ENCODE measurements at regions not wholly inside any gene's neighbourhood (a gene's known extent, or its start where the extent isn't known, plus 50 kb on each side); places are given as distances from the start of the nearest gene placed in this dataset.
"Not testable (repeated sequence)": the region's sequence is repeated elsewhere in the genome, so short reads cannot be mapped to it uniquely, and the experiment has no call there.

- Histone ChIP-seq H3K36me3 (ENCODE audit: insufficient read depth) (no peaks in the 10 kb centered on the region), H2AFZ (ENCODE audit: low read depth) (no peak overlapping the region), H3K4me3 (IDR thresholded peaks at IDR 0.05; ENCODE audit: insufficient read depth, low read depth, low read length) (no peak overlapping the region), H4K20me1 (ENCODE audit: insufficient read depth) (no peaks in the 10 kb centered on the region), H3K4me1 (ENCODE audit: low read depth, poor library complexity, severe bottlenecking) (no peaks in the 10 kb centered on the region), H3K79me2 (ENCODE audit: insufficient read depth, low read depth) (no peaks in the 10 kb centered on the region), H3K4me2 (no peak overlapping the region), H3K27me3 (ENCODE audit: insufficient read depth, low read depth) (no peaks in the 10 kb centered on the region), H3K27ac (no peak overlapping the region), H3K9ac (no peak overlapping the region)
- TF ChIP-seq CTCF (conservative IDR thresholded peaks at IDR 0.05; ENCODE audit: low read depth, low read length), result no peak
Observed at GRCh38 chr10:109237050-109237449, 686.3 kb downstream of the XPNPEP1 start.

DNA sequence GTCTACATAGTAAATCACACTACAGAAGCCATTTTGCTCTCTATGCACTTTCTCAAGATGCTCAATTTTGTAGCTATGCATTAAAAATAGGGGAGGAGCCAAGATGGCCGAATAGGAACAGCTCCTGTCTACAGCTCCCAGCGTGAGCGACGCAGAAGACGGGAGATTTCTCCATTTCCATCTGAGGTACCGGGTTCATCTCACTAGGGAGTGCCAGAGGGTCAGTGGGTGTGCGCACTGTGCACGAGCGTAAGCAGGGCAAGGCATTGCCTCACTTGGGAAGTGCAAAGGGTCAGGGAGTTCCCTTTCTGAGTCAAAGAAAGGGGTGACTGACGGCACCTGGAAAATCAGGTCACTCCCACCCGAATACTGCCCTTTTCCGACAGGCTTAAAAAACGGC, 699.8 kb downstream of the XPNPEP1 start:
- Histone ChIP-seq H3K4me1 (ENCODE audit: low read depth, poor library complexity, severe bottlenecking) (peaks cover 44% of the 10 kb centered on the region), H3K4me2 (0 out of 2 replicates have a peak overlapping the region, but pooled peaks have one; percentile 17), H2AFZ (ENCODE audit: low read depth) (peak overlapping the region; percentile 31), H3K9ac (peak overlapping the region; percentile 32; the same call in 1 of the 2 replicates)
- not testable (repeated sequence) for H3K36me3 ChIP-seq (ENCODE audit: insufficient read depth); H3K79me2 ChIP-seq (ENCODE audit: insufficient read depth, low read depth); H3K27ac ChIP-seq; H4K20me1 ChIP-seq (ENCODE audit: insufficient read depth); H3K4me3 ChIP-seq (IDR thresholded peaks at IDR 0.05; ENCODE audit: insufficient read depth, low read depth, low read length); H3K27me3 ChIP-seq (ENCODE audit: insufficient read depth, low read depth)

- Histone ChIP-seq H3K36me3 (ENCODE audit: insufficient read depth) (no peaks in the 10 kb centered on the region), H3K27me3 (ENCODE audit: insufficient read depth, low read depth) (no peaks in the 10 kb centered on the region), H3K4me3 (IDR thresholded peaks at IDR 0.05; ENCODE audit: insufficient read depth, low read depth, low read length) (no peak overlapping the region), H4K20me1 (ENCODE audit: insufficient read depth) (no peaks in the 10 kb centered on the region), H3K4me2 (peak overlapping the region; percentile 76), H3K9ac (no peak overlapping the region), H3K4me1 (ENCODE audit: low read depth, poor library complexity, severe bottlenecking) (peaks cover 55% of the 10 kb centered on the region), H3K27ac (peak overlapping the region; percentile 9; the same call in 1 of the 2 replicates), H3K79me2 (ENCODE audit: insufficient read depth, low read depth) (no peaks in the 10 kb centered on the region), H2AFZ (ENCODE audit: low read depth) (no peak overlapping the region)
- TF ChIP-seq CTCF (conservative IDR thresholded peaks at IDR 0.05; ENCODE audit: low read depth, low read length), result no peak
Observed at GRCh38 chr10:109219935-109220605, 703.2 kb downstream of the XPNPEP1 start.

GRCh38 chr10:109218207-109218606, 705.1 kb downstream of the XPNPEP1 start:
- no peak overlapping the region for H3K9ac ChIP-seq
- no peaks in the 10 kb centered on the region for H3K79me2 ChIP-seq (ENCODE audit: insufficient read depth, low read depth)
- H3K27ac ChIP-seq, result no peak overlapping the region
- H3K36me3 ChIP-seq (ENCODE audit: insufficient read depth), result no peaks in the 10 kb centered on the region
- no peak overlapping the region for H3K4me3 ChIP-seq (IDR thresholded peaks at IDR 0.05; ENCODE audit: insufficient read depth, low read depth, low read length)
- peak overlapping the region; percentile 76 for H3K4me2 ChIP-seq
- H4K20me1 ChIP-seq (ENCODE audit: insufficient read depth), result no peaks in the 10 kb centered on the region
- peaks cover 52% of the 10 kb centered on the region for H3K4me1 ChIP-seq (ENCODE audit: low read depth, poor library complexity, severe bottlenecking)
- no peak for TF ChIP-seq CTCF (conservative IDR thresholded peaks at IDR 0.05; ENCODE audit: low read depth, low read length)
- no peaks in the 10 kb centered on the region for H3K27me3 ChIP-seq (ENCODE audit: insufficient read depth, low read depth)
- H2AFZ ChIP-seq (ENCODE audit: low read depth), result no peak overlapping the region

GRCh38 chr10:109215291-109216075, 707.8 kb downstream of the XPNPEP1 start:
- no peak overlapping the region for H3K4me2 ChIP-seq
- no peak for TF ChIP-seq CTCF (conservative IDR thresholded peaks at IDR 0.05; ENCODE audit: low read depth, low read length)
- no peaks in the 10 kb centered on the region for H3K27me3 ChIP-seq (ENCODE audit: insufficient read depth, low read depth)

GRCh38 chr10:109214891-109215290, 708.4 kb downstream of the XPNPEP1 start:
- H2AFZ ChIP-seq (ENCODE audit: low read depth); H3K4me3 ChIP-seq (IDR thresholded peaks at IDR 0.05; ENCODE audit: insufficient read depth, low read depth, low read length); H3K4me2 ChIP-seq; H3K27ac ChIP-seq; H3K27me3 ChIP-seq (ENCODE audit: insufficient read depth, low read depth); H3K9ac ChIP-seq; H3K79me2 ChIP-seq (ENCODE audit: insufficient read depth, low read depth); H3K36me3 ChIP-seq (ENCODE audit: insufficient read depth); H4K20me1 ChIP-seq (ENCODE audit: insufficient read depth): not testable (repeated sequence)
- peaks cover 24% of the 10 kb centered on the region for H3K4me1 ChIP-seq (ENCODE audit: low read depth, poor library complexity, severe bottlenecking)

More at GRCh38 chr10:109215291-109216075, 707.8 kb downstream of the XPNPEP1 start:
- no peak overlapping the region for H3K9ac ChIP-seq
- H2AFZ ChIP-seq (ENCODE audit: low read depth), result no peak overlapping the region
- H3K36me3 ChIP-seq (ENCODE audit: insufficient read depth), result no peaks in the 10 kb centered on the region
- no peaks in the 10 kb centered on the region for H4K20me1 ChIP-seq (ENCODE audit: insufficient read depth)
- no peak overlapping the region for H3K4me3 ChIP-seq (IDR thresholded peaks at IDR 0.05; ENCODE audit: insufficient read depth, low read depth, low read length)
- H3K4me1 ChIP-seq (ENCODE audit: low read depth, poor library complexity, severe bottlenecking), result peaks cover 30% of the 10 kb centered on the region
- H3K79me2 ChIP-seq (ENCODE audit: insufficient read depth, low read depth), result no peaks in the 10 kb centered on the region
- no peak overlapping the region for H3K27ac ChIP-seq

Data from KMS-11 (cell line).